Memory B cell (primary cell): ENCODE measurements at regions not wholly inside any gene's neighbourhood (a gene's known extent, or its start where the extent isn't known, plus 50 kb on each side); places are given as distances from the start of the nearest gene placed in this dataset.

Source experiments
- ATAC-seq: fragments of 150-1000 bp; cut with Tn5 transposase; 2 replicates; pipeline ENCODE4 v1.10.0; 2021; ENCODE audit warnings: low read depth, mild to moderate bottlenecking, moderate library complexity
- DNase-seq, 2 donors: peaks; one replicate each; pipeline ENCODE4 v3.0.0; 2022; ENCODE audit warnings: low spot score in 2 of 2
- H3K27ac Mint-ChIP-seq: one replicate; pipeline ENCODE4 v1.8.0; 2022; ENCODE audit warnings: mild to moderate bottlenecking, moderate library complexity, mixed read lengths
- H3K27me3 Mint-ChIP-seq: one replicate; pipeline ENCODE4 v1.8.0; 2022; ENCODE audit warnings: mixed read lengths
- H3K36me3 Mint-ChIP-seq: one replicate; pipeline ENCODE4 v1.8.0; 2022; ENCODE audit warnings: mild to moderate bottlenecking, mixed read lengths
- H3K4me1 Mint-ChIP-seq: one replicate; pipeline ENCODE4 v1.8.0; 2022; ENCODE audit warnings: mixed read lengths
- H3K4me3 Mint-ChIP-seq: one replicate; pipeline ENCODE4 v1.8.0; 2022; ENCODE audit warnings: mild to moderate bottlenecking, moderate library complexity, mixed read lengths
- H3K9me3 Mint-ChIP-seq: one replicate; pipeline ENCODE4 v1.8.0; 2022; ENCODE audit warnings: mixed read lengths

DNA sequence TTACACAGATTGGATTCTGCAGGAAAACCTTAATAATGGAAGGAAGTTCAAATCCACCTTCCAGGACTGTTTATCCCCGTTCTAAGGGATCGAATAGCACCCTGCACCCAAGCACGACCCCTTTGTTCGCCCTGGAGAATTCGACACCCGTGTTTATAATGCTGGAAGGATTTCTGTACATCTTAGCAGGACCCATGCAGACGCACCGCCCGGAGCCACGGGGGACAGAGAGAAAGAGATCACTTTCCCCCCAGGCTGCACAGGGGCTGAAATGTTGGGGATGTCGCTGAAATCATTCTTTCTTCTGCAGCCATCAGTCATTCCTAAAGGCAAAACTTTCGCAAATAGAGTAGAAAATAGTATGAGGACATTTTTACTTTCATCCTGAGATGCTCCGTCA lies 238.7 kb upstream of the SALL3 start:
- Mint-ChIP-seq H3K36me3 (no peaks in the 10 kb centered on the region), H3K4me1 (no peaks in the 10 kb centered on the region), H3K9me3 (no peaks in the 10 kb centered on the region), H3K4me3 (no peak overlapping the region), H3K27ac (no peak overlapping the region), H3K27me3 (peaks cover 7% of the 10 kb centered on the region)
- ATAC-seq (no peak), DNase-seq (no peak)

DNA sequence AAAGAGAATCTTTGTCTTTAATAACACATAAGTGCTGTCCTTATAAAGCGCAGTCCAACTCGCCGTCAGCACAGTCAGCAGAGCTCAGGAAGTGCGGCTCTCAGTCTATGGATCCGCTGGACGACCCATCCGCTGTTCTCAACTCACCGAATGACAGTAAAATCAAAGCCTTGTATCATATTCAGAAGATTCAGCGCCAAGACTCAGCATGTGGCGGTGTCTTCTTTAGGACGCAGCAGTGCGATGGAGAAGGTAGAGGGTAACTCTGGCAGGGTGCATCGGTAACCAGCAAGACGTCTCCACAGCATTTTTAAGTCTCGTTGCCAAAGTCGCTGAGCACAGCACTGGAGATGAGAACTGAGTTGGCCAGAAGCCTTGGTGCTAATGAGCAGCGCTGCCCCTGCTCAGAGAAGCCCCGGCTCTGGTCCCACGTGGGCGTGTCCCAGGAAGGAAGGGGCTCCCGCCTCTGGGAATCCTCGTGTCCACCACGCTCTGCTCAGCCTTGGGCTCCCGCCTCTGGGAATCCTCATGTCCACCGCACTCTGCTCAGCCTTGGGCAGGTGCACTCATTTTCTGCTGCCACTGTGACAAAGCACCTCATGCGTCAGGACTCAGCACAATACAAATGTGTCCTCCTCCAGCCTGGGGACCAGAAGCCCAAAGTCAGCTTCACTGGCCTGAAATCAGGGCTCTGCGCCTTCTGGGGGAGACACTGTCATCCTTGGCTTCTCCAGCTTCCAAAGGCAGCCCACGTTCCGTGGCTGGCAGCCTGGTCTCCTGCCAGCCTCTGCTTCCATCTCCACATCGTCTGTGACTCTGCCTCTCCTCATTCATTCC lies 238.0 kb upstream of the SALL3 start:
- no peak for ATAC-seq
- no peak overlapping the region for H3K4me3 Mint-ChIP-seq
- no peaks in the 10 kb centered on the region for H3K4me1 Mint-ChIP-seq
- no peak overlapping the region for H3K27ac Mint-ChIP-seq
- peaks cover 7% of the 10 kb centered on the region for H3K27me3 Mint-ChIP-seq
- H3K9me3 Mint-ChIP-seq = no peaks in the 10 kb centered on the region
- no peaks in the 10 kb centered on the region for H3K36me3 Mint-ChIP-seq
- DNase-seq = no peak

GRCh38 chr18:78742218-78742745 lies 237.3 kb upstream of the SALL3 start:
- H3K4me1 Mint-ChIP-seq = no peaks in the 10 kb centered on the region
- no peaks in the 10 kb centered on the region for H3K36me3 Mint-ChIP-seq
- H3K9me3 Mint-ChIP-seq = no peaks in the 10 kb centered on the region
- ATAC-seq (no peak), DNase-seq (no peak)
- no peak overlapping the region for H3K4me3 Mint-ChIP-seq
- H3K27ac Mint-ChIP-seq = no peak overlapping the region
- H3K27me3 Mint-ChIP-seq = peaks cover 7% of the 10 kb centered on the region

DNA sequence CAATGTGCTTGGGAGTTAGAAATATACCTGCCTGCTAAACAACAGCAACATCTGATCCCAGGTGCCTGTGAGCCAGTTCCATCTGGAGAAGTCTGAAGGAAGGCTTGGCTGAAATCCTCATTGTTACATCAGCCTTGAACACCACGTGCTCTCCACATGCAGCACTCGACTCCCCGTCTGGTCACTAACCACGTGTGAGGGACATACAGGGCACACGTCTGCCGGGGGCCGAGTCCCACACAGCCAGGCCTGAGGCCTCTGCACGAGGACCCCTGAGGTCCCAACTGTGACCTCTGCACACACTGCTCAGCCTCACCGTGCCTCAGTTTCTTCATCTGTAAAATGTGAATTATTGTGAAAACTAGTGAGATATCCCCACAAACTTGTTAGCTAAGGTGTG lies 236.5 kb upstream of the SALL3 start:
- no peak for ATAC-seq
- DNase-seq = no peak
- Mint-ChIP-seq H3K27me3 (peaks cover 7% of the 10 kb centered on the region), H3K4me3 (no peak overlapping the region), H3K36me3 (no peaks in the 10 kb centered on the region), H3K4me1 (no peaks in the 10 kb centered on the region), H3K27ac (no peak overlapping the region), H3K9me3 (no peaks in the 10 kb centered on the region)

DNA sequence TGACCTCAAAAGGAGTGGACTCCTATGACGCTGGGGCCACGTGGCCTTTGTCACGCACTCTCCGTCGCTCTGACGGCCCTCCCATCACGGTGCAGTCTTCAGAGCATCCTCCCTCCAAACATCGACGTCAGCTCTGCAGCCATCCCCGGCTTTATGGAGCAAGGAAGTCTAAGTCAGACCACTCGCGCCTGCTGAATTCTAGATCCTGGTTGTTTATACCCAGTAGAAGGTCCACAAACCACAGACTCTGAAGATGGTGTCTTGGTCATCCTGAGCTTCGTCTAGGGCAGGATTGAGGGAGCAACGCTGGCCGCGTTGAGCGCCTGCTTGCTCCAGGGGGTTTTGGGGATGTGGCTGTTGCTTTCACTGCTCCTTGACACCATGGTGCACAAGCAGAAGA lies 228.0 kb upstream of the SALL3 start:
- Mint-ChIP-seq H3K4me3 (no peak overlapping the region), H3K4me1 (no peaks in the 10 kb centered on the region), H3K27ac (no peak overlapping the region), H3K27me3 (peaks cover 2% of the 10 kb centered on the region), H3K9me3 (peaks cover 6% of the 10 kb centered on the region), H3K36me3 (no peaks in the 10 kb centered on the region)
- no peak for DNase-seq
- ATAC-seq = no peak

- DNase-seq (no peak), ATAC-seq (no peak)
- Mint-ChIP-seq H3K4me1 (no peaks in the 10 kb centered on the region), H3K27ac (no peak overlapping the region), H3K36me3 (no peaks in the 10 kb centered on the region), H3K27me3 (peaks cover 2% of the 10 kb centered on the region), H3K9me3 (peaks cover 7% of the 10 kb centered on the region), H3K4me3 (no peak overlapping the region)
Measured at GRCh38 chr18:78753240-78753639, 226.4 kb upstream of the SALL3 start.

GRCh38 chr18:78754311-78755043 lies 225.1 kb upstream of the SALL3 start:
- Mint-ChIP-seq H3K36me3 (no peaks in the 10 kb centered on the region), H3K4me1 (no peaks in the 10 kb centered on the region), H3K4me3 (no peak overlapping the region), H3K27me3 (peaks cover 2% of the 10 kb centered on the region), H3K27ac (no peak overlapping the region), H3K9me3 (peaks cover 5% of the 10 kb centered on the region)
- ATAC-seq (no peak), DNase-seq (no peak)

DNA sequence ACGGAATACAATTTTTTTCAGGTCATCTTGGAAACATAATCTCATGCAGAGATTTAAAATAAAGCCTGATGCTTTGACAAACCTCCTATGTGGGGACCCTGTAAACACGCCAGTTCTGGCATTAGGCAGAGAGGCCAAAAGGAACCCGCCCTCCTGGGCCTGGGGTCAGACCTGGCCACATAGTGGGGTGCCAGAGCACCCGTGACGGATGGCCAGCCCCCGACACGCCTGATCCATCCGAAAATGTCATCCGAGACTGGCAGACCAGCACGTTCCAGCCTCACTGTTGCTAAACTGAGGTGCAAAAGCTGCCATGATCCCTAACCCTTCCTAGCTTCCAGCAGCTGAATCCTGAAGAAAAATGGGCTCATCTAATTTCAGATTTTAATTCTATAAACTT lies 222.6 kb upstream of the SALL3 start:
- Mint-ChIP-seq H3K4me3 (no peak overlapping the region), H3K27ac (no peak overlapping the region), H3K27me3 (peaks cover 2% of the 10 kb centered on the region), H3K36me3 (no peaks in the 10 kb centered on the region), H3K9me3 (peaks cover 2% of the 10 kb centered on the region), H3K4me1 (no peaks in the 10 kb centered on the region)
- no peak for ATAC-seq
- no peak for DNase-seq

DNA sequence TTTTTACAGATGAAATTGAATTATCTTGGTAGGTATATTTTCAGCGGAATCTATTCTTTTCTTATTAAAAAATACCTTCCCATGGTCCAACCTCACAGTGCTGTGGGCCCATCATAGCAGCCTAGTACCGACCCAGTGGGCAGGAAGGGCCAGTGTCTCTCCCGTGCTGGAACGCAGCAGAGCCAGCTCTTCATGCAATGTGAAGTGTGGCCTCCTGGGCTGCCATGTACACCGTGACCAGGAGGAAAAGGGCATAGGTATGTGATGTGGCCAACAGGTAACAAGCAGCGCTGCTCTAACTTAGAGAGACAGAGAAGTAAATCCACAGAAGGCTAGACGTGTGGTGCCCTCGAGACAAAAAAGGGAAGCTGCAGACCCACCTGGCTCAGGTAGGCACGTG lies 221.1 kb upstream of the SALL3 start:
- Mint-ChIP-seq H3K27ac (no peak overlapping the region), H3K9me3 (peaks cover 7% of the 10 kb centered on the region), H3K27me3 (no peaks in the 10 kb centered on the region), H3K4me1 (no peaks in the 10 kb centered on the region), H3K36me3 (no peaks in the 10 kb centered on the region), H3K4me3 (no peak overlapping the region)
- DNase-seq (no peak), ATAC-seq (no peak)

DNA sequence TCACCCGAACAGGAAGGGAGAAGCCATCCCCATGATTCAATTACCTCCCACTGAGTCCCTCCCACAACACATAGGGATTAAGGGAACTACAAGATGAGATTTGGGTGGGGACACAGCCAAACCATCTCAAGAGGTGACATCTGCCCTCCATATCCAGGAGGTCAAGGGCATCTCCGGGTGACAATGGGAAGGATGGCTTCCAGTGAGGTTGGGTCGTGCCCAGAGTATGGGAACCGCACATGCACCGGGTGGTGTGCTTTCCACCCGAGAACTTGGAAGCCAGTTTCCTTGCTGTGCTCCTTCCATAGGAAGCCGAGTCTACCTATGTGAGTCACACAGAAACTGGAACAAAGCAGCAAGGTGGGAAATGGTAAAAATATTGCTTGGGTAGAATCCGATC lies 216.9 kb upstream of the SALL3 start:
- H3K36me3 Mint-ChIP-seq = no peaks in the 10 kb centered on the region
- no peak overlapping the region for H3K27ac Mint-ChIP-seq
- no peaks in the 10 kb centered on the region for H3K4me1 Mint-ChIP-seq
- no peaks in the 10 kb centered on the region for H3K27me3 Mint-ChIP-seq
- H3K4me3 Mint-ChIP-seq = no peak overlapping the region
- no peak for DNase-seq
- ATAC-seq = no peak
- peaks cover 5% of the 10 kb centered on the region for H3K9me3 Mint-ChIP-seq

- H3K36me3 Mint-ChIP-seq = no peaks in the 10 kb centered on the region
- ATAC-seq (no peak), DNase-seq (no peak)
- H3K4me1 Mint-ChIP-seq = no peaks in the 10 kb centered on the region
- H3K4me3 Mint-ChIP-seq = no peak overlapping the region
- peaks cover 5% of the 10 kb centered on the region for H3K9me3 Mint-ChIP-seq
- H3K27ac Mint-ChIP-seq = no peak overlapping the region
- no peaks in the 10 kb centered on the region for H3K27me3 Mint-ChIP-seq
Measured at GRCh38 chr18:78764544-78764943, 215.1 kb upstream of the SALL3 start.

DNA sequence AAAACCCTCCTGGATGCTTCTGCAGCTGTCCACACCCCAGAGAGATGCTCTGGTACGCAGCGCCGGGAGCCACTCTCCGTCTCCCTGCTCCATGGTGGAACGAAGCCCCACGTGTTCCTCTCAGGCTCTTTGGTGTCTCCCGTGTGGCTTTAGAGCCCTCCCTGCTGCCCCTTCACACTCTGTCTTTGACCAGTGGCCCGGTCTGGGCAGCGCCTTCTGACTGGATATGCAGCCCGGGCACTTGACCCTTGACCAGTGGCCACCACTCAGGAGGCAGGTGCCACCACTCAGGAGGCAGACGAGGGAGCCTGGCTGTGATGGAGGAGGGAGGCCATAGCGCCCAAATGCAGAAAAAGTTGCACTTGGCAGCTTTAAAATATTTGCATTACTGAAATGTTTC lies 214.5 kb upstream of the SALL3 start:
- no peaks in the 10 kb centered on the region for H3K4me1 Mint-ChIP-seq
- no peak for ATAC-seq
- H3K4me3 Mint-ChIP-seq = no peak overlapping the region
- H3K36me3 Mint-ChIP-seq = no peaks in the 10 kb centered on the region
- DNase-seq = no peak
- H3K27me3 Mint-ChIP-seq = no peaks in the 10 kb centered on the region
- peaks cover 5% of the 10 kb centered on the region for H3K9me3 Mint-ChIP-seq
- H3K27ac Mint-ChIP-seq = no peak overlapping the region

GRCh38 chr18:78765637-78766281 lies 213.9 kb upstream of the SALL3 start:
- ATAC-seq (no peak), DNase-seq (no peak)
- Mint-ChIP-seq H3K36me3 (no peaks in the 10 kb centered on the region), H3K4me1 (no peaks in the 10 kb centered on the region), H3K27me3 (no peaks in the 10 kb centered on the region), H3K9me3 (peaks cover 5% of the 10 kb centered on the region), H3K4me3 (no peak overlapping the region), H3K27ac (no peak overlapping the region)
